HG02798 (cell line): ENCODE measurements at regions not wholly inside any gene's neighbourhood (a gene's known extent, or its start where the extent isn't known, plus 50 kb on each side); places are given as distances from the start of the nearest gene placed in this dataset.

Experiments used
- ATAC-seq: cut with Tn5 transposase; IDR thresholded peaks from one replicate; pipeline ENCODE4 v1.9.1; 2021; ENCODE audit warnings: mild to moderate bottlenecking; ENCODE audit not compliant: unreplicated experiment, poor library complexity

GRCh38 chr3:94927175-94927574, 864.3 kb downstream of the NSUN3 start:
- ATAC-seq: no peak

DNA sequence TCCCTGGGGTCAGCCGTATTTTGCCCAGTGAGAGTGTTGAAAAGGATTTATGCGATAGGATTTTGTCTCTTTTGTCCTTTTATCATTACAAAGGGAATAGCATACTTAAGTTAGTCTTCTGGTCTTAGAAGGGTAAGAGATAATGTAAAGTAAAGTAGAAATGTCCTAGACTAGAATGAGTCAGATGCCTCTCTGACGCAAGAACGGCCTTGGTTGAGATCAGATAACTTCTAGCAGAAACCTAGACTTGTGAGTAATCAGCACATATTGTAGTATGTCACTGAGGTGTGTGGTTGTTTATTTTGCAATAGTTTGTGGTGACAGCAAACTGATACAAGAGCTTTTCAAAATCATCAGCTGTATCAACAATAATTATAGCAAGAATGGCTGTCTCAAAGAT, 866.1 kb downstream of the NSUN3 start:
- ATAC-seq: no peak

- ATAC-seq: no peak
These were observed 873.1 kb downstream of the NSUN3 start for GRCh38 chr3:94935738-94936580.

DNA sequence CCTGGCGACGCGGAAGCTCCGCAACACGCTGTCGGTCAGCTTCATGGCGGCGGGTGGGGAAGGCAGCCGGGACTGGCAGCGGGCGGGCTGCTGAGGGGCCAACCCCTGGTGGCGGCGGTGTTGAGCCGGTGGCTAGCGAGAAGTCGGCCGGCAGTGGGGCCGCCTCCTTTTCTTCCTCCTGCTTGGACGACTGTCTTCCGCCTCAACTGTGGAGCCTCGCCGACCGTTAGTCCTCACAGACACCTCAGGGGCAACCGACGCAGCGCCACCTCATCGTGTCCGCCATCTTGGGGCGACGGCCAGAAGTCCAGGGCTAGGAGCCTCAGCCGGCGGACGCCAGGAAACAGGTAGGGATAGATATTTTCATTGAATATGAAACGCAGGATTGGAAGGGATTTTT, 875.1 kb downstream of the NSUN3 start:
- ATAC-seq: no peak

DNA sequence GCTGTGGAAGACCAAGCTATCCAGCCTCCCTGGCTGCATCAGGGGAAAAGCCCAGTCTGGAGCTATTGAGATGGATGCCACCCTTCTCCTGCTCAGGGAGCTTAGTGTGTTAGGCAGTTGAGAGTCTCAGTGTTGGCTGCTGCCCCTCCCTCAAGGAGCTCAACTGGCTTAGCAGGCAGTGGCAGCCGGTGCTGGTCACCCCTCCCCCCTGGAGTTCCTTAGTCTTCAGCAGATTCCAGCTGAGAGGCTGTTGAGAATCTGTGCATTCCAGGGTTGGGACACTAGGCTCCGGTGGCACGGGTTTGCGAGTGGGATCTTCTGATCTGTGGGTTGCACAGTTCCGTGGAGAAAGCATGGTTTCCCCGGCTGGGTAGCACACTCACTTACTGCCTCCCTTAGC, 883.8 kb downstream of the NSUN3 start:
- ATAC-seq: no peak

GRCh38 chr3:94961423-94962100, 898.7 kb downstream of the NSUN3 start:
- ATAC-seq: no peak

DNA sequence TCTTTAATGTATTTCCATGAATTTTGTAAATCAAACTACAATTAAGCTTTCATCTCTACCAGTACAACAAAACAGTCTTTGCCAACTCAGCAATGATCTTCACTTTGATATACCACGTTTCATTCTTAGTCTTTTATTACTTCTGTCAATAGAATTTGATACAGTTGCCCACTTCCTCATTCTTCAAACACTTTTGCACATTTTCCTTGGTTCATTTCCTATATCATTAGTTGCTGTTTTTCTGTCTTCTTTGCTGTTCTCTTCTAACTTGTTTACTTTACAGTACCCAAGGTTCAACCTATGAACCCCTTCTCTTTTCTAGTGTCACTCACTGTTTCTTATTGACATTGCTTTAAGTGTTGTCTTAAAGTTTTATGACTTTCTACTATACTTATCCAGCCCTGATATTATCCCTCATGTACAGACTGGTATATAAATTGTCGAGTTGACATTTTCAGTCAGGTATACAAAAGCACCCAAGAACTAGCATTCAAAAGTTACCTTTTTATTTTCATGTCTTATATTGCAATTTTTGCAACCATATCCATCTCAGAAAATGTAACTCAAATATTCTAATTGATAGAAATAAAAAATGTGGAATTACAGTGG, 903.1 kb downstream of the NSUN3 start:
- no peak for ATAC-seq

GRCh38 chr3:94967196-94967595, 904.3 kb downstream of the NSUN3 start:
- no peak for ATAC-seq

- ATAC-seq: no peak
These were observed 905.7 kb downstream of the NSUN3 start for GRCh38 chr3:94968519-94968918.

DNA sequence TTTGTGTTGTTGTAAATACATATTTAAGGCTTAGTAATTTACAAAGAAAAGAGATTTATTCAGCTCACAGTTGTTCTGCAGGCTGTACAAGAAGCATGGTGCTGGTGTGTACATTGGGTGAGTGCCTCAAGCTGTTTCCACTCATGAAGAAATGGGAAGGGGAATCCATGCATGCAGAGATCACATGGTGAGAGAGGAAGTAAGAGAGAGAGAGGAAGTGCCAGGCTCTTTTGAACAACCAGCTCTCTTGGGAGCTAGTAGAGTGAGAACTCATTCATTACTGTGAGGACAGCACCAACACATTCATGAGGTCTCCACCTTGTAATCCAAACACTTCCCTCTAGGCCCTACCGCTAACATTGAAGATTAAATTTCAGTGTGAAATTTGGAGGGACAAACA, 909.2 kb downstream of the NSUN3 start:
- no peak for ATAC-seq

DNA sequence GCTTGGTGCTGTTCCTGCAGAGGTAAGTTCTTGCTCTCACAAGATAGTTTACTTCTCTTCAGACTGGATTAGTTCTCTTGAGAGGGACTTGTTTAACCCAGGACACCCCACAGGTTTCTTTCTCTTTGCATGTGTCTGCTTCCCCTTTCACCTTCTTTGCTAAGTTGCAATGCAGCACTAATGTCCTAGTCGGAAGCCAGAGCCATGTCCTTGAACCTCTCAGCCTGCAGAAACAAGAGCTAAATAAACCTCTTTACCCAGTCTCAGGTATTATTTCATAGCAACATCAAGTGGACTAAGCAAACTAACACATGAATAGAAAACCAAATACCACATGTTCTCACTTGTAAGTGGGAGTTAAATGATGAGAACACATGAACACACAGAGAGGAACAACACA, 915.2 kb downstream of the NSUN3 start:
- ATAC-seq: no peak

- ATAC-seq: no peak
These were observed 922.9 kb downstream of the NSUN3 start for GRCh38 chr3:94985778-94986177.

GRCh38 chr3:94990952-94991705, 928.3 kb downstream of the NSUN3 start:
- ATAC-seq: no peak

- no peak for ATAC-seq
These were observed 933.9 kb downstream of the NSUN3 start for GRCh38 chr3:94996743-94997142.

GRCh38 chr3:95002438-95003046, 939.7 kb downstream of the NSUN3 start:
- no peak for ATAC-seq

- ATAC-seq: no peak
These were observed 965.8 kb downstream of the NSUN3 start for GRCh38 chr3:95028688-95029087.

GRCh38 chr3:95029644-95030043, 966.8 kb downstream of the NSUN3 start:
- ATAC-seq: no peak

DNA sequence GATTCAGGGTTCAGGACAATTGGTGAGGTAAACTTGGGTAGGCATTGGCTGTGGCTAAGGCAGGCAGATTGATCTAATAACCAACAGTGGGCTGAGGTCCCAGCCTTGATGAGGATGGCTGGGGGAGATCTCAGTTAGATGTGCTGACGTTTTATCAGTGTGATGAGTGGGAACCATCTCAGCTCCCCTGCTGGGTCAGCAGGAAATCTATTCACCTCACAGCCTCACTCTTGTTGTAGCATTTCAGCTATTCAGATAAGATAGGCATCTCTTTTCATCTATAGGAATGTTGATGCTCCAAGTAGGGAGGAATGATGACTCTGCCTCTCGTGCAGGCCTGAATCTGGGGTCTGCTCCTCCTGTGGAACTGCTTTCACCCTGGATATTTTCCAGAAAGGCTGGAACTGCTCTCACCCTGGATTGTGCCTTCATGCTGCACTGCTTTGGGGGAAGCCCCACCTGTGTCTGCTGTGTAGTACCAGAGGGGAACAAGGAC, 973.7 kb downstream of the NSUN3 start:
- no peak for ATAC-seq

DNA sequence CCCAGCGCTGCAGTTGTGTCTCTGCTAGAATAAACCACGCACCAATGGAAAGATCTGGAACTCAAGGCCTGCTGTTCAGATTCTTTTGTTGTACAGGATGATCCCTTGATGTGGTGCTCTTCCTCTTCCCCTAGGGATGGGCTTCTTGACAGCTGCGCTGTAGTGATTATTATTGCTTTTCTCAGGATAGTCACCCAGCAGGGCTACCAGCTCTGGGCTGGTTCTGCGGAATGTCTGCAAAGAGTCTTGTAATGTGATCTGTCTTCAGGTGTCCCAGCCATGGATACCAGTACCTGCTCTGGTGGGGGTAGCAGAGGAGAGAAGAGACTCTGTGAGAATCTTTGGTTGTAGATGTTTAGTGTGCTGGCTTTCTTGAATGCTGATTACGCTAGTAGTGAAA, 974.2 kb downstream of the NSUN3 start:
- no peak for ATAC-seq

DNA sequence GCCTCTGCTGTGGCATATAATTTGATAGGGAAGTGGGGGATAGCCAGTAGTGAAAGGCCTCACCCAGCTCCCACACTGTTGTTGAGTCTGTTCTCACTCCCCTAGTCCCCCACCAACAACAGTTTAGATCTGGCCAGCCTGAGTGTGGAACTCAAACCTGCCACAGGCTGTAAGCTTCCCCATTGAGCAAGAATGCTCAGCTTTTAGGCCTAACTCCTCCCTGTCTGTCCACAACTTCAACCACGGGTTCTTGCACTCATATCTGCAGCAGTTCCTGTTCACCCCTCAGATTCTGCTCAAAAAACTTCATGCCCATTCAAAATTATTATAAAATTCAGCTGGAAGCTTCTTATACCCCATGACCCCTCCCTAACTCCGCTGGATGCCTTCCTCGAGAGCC, 975.1 kb downstream of the NSUN3 start:
- no peak for ATAC-seq
